Kidney (tissue), 13 donors: ENCODE measurements at regions not wholly inside any gene's neighbourhood (a gene's known extent, or its start where the extent isn't known, plus 50 kb on each side); places are given as distances from the start of the nearest gene placed in this dataset.

Experiments
- DNase-seq, 5 donors: peaks; one replicate each; pipeline ENCODE4 v3.0.0-alpha.2; 2013 to 2020
- FAIRE-seq: peaks from 2 replicates; lab custom pipeline; 2012; peaks lifted over from hg19 to GRCh38; lab: Jason Lieb, UNC
- H3K27ac ChIP-seq, 2 donors: one replicate each; pipeline ENCODE4 v1.7.0; 2013; ENCODE audit warnings: low read depth in 2 of 2, low read length in 2 of 2, inconsistent platforms in 1 of 2
- H3K27me3 ChIP-seq: one replicate; pipeline ENCODE4 v1.7.1; 2013; ENCODE audit warnings: low read length, inconsistent platforms; ENCODE audit not compliant: control insufficient read depth, insufficient read depth
- H3K36me3 ChIP-seq, 3 donors: one replicate each; pipeline versions ENCODE4 v1.7.0 to v1.7.1; 2013; ENCODE audit warnings: low read length in 3 of 3, control low read depth in 1 of 3, inconsistent platforms in 1 of 3; ENCODE audit not compliant: insufficient read depth in 3 of 3, control insufficient read depth in 2 of 3
- H3K4me1 ChIP-seq, 3 donors: one replicate each; pipeline versions ENCODE4 v1.7.0 to v1.7.1; 2013; ENCODE audit warnings: low read length in 3 of 3, inconsistent platforms in 1 of 3, low read depth in 1 of 3; ENCODE audit not compliant: control insufficient read depth in 2 of 3, insufficient read depth in 2 of 3
- H3K4me3 ChIP-seq, 3 donors: one replicate each; pipeline versions ENCODE4 v1.7.0 to v1.8.1; 2013; ENCODE audit warnings: low read length in 3 of 3, control low read depth in 1 of 3, inconsistent platforms in 1 of 3
- H3K9ac ChIP-seq, 3 donors: one replicate each; pipeline versions ENCODE4 v1.7.0 to v1.7.1; 2013; ENCODE audit warnings: low read length in 3 of 3, control low read depth in 1 of 3, inconsistent platforms in 1 of 3
- H3K9me3 ChIP-seq, 3 donors: one replicate each; pipeline versions ENCODE4 v1.7.0 to v1.7.1; 2013; ENCODE audit warnings: low read length in 3 of 3, control low read depth in 1 of 3, inconsistent platforms in 1 of 3; ENCODE audit not compliant: control insufficient read depth in 2 of 3, insufficient read depth in 1 of 3
- CTCF ChIP-seq: IDR thresholded peaks from 3 replicates; pipeline ENCODE4 v1.5.1; 2012; ENCODE audit warnings: mild to moderate bottlenecking, moderate library complexity, borderline replicate concordance; ENCODE audit not compliant: insufficient read depth; ENCODE audit errors: extremely low read depth
- intact Hi-C: fragments of 100-400 bp; cut with DNase I; formaldehyde crosslinking; loops from one replicate; pipeline ENCODE4 v1.11.1; 2022
- donor health status: control.
- donor health status: control.
- donor health status: control.
- donor health status: control.
- donor health status: control.
- donor health status: DM: yes; HTN: yes; CAD: no.
- donor health status: Normal renal cell carcinoma (clear cell type).

- no peaks in the 10 kb centered on the region for H3K27me3 ChIP-seq
- no peaks in the 10 kb centered on the region for H3K4me1 ChIP-seq
- H3K27ac ChIP-seq: no peak overlapping the region
- H3K9me3 ChIP-seq: no peaks in the 10 kb centered on the region
- H3K9ac ChIP-seq: no peak overlapping the region
- no peak for TF ChIP-seq CTCF
- H3K36me3 ChIP-seq: no peaks in the 10 kb centered on the region
- no peak overlapping the region for H3K4me3 ChIP-seq
- DNase-seq: peak in 1 of 5 donors; percentile 18
- intact Hi-C loops: no loop called here
- no peak for FAIRE-seq
Measured at GRCh38 chr2:8430628-8431027, 251.2 kb upstream of the ID2 start.

- FAIRE-seq: no peak
- TF ChIP-seq CTCF: no peak
- DNase-seq: peak in 2 of 5 donors; percentile 3 to 4
- Histone ChIP-seq H3K27me3 (no peaks in the 10 kb centered on the region), H3K36me3 (no peaks in the 10 kb centered on the region), H3K4me3 (no peak overlapping the region), H3K9ac (no peak overlapping the region), H3K9me3 (no peaks in the 10 kb centered on the region), H3K4me1 (no peaks in the 10 kb centered on the region), H3K27ac (no peak overlapping the region)
- intact Hi-C loops: no loop called here
Measured at GRCh38 chr2:8431446-8432125, 250.3 kb upstream of the ID2 start.

GRCh38 chr2:8432706-8433336 is 249.0 kb upstream of the ID2 start:
- Histone ChIP-seq H3K9me3 (no peaks in the 10 kb centered on the region), H3K9ac (no peak overlapping the region), H3K36me3 (no peaks in the 10 kb centered on the region), H3K27me3 (no peaks in the 10 kb centered on the region), H3K4me3 (no peak overlapping the region), H3K27ac (no peak overlapping the region), H3K4me1 (no peaks in the 10 kb centered on the region)
- FAIRE-seq (no peak), DNase-seq (peak in 2 of 5 donors; percentile 2)
- TF ChIP-seq CTCF: no peak
- intact Hi-C loops: no loop called here
